SK-N-SH treated with all-trans-retinoic acid at 6 μM for 48 hours (cell line): ENCODE measurements at regions not wholly inside any gene's neighbourhood (a gene's known extent, or its start where the extent isn't known, plus 50 kb on each side); places are given as distances from the start of the nearest gene placed in this dataset.
"Not testable (repeated sequence)": the region's sequence is repeated elsewhere in the genome, so short reads cannot be mapped to it uniquely, and the experiment has no call there.

Experiments used
- ATAC-seq: fragments of 200-7000 bp; cut with Tn5 transposase; 3 replicates; pipeline ENCODE4 v1.9.1; 2020; ENCODE audit warnings: mild to moderate bottlenecking, moderate library complexity
- CSDC2 ChIP-seq: fragments of 250-450 bp; sonication (Bioruptor Pico); IDR thresholded peaks from 2 replicates; pipeline ENCODE4 v1.5.0; 2020; ENCODE audit warnings: mild to moderate bottlenecking, moderate library complexity
- ESRRG ChIP-seq: fragments of 250-450 bp; sonication (Bioruptor Pico); IDR thresholded peaks from 2 replicates; pipeline ENCODE4 v1.6.1; 2021; ENCODE audit warnings: mild to moderate bottlenecking
- ISL1 ChIP-seq: fragments of 250-450 bp; sonication (Bioruptor Pico); IDR thresholded peaks from 2 replicates; pipeline ENCODE4 v2.1.2; 2022; ENCODE audit warnings: mild to moderate bottlenecking, moderate library complexity
- PPARA ChIP-seq: fragments of 250-450 bp; sonication (Bioruptor Pico); IDR thresholded peaks from 2 replicates; pipeline ENCODE4 v1.5.0; 2020; ENCODE audit warnings: mild to moderate bottlenecking, borderline replicate concordance
- RARB ChIP-seq: fragments of 250-450 bp; sonication (Bioruptor Pico); IDR thresholded peaks from 2 replicates; pipeline ENCODE4 v1.8.0; 2021; ENCODE audit warnings: mild to moderate bottlenecking, moderate library complexity
- SNAI2 ChIP-seq: fragments of 250-450 bp; sonication (Bioruptor Pico); IDR thresholded peaks from 2 replicates; pipeline ENCODE4 v1.5.0; 2020; ENCODE audit warnings: mild to moderate bottlenecking, moderate library complexity
- TOX ChIP-seq: fragments of 250-450 bp; sonication (Bioruptor Pico); IDR thresholded peaks from 2 replicates; pipeline ENCODE4 v1.8.0; 2021; ENCODE audit warnings: mild to moderate bottlenecking, moderate library complexity, borderline replicate concordance
- ZFP30 ChIP-seq: fragments of 450-650 bp; formaldehyde crosslinking; IDR thresholded peaks from 2 replicates; pipeline ENCODE4 v1.5.0; 2022; ENCODE audit warnings: mild to moderate bottlenecking, moderate library complexity
- ZNF565 ChIP-seq: fragments of 450-650 bp; formaldehyde crosslinking; conservative IDR thresholded peaks from 2 replicates; pipeline ENCODE4 v1.5.0; 2020; ENCODE audit warnings: low read depth, mild to moderate bottlenecking, moderate library complexity
- ZNF70 ChIP-seq: fragments of 450-650 bp; formaldehyde crosslinking; IDR thresholded peaks from 2 replicates; pipeline ENCODE4 v1.5.0; 2020; ENCODE audit warnings: mild to moderate bottlenecking, moderate library complexity
- ZNF8 ChIP-seq: fragments of 450-650 bp; formaldehyde crosslinking; IDR thresholded peaks from 2 replicates; pipeline ENCODE4 v1.5.0; 2020; ENCODE audit warnings: mild to moderate bottlenecking, moderate library complexity
- TF ChIP-seq, protein P1 (sequence below): fragments of 250-450 bp; sonication (Bioruptor Pico); IDR thresholded peaks from 2 replicates; pipeline ENCODE4 v1.5.0; 2020; ENCODE audit warnings: mild to moderate bottlenecking, moderate library complexity
- TF ChIP-seq, protein P2 (sequence below): fragments of 250-450 bp; sonication (Bioruptor Pico); IDR thresholded peaks from 2 replicates; pipeline ENCODE4 v1.5.1; 2020; ENCODE audit warnings: low read depth, mild to moderate bottlenecking, moderate library complexity
- TF ChIP-seq, protein P3 (sequence below): fragments of 250-450 bp; sonication (Bioruptor Pico); IDR thresholded peaks from 2 replicates; pipeline ENCODE4 v1.8.0; 2021; ENCODE audit warnings: low read depth, mild to moderate bottlenecking, moderate library complexity, borderline replicate concordance
- TF ChIP-seq, protein P4 (sequence below): fragments of 250-450 bp; sonication (Bioruptor Pico); IDR thresholded peaks from 2 replicates; pipeline ENCODE4 v1.5.1; 2021; ENCODE audit warnings: mild to moderate bottlenecking, moderate library complexity

- TF ChIP-seq, protein P1, sequence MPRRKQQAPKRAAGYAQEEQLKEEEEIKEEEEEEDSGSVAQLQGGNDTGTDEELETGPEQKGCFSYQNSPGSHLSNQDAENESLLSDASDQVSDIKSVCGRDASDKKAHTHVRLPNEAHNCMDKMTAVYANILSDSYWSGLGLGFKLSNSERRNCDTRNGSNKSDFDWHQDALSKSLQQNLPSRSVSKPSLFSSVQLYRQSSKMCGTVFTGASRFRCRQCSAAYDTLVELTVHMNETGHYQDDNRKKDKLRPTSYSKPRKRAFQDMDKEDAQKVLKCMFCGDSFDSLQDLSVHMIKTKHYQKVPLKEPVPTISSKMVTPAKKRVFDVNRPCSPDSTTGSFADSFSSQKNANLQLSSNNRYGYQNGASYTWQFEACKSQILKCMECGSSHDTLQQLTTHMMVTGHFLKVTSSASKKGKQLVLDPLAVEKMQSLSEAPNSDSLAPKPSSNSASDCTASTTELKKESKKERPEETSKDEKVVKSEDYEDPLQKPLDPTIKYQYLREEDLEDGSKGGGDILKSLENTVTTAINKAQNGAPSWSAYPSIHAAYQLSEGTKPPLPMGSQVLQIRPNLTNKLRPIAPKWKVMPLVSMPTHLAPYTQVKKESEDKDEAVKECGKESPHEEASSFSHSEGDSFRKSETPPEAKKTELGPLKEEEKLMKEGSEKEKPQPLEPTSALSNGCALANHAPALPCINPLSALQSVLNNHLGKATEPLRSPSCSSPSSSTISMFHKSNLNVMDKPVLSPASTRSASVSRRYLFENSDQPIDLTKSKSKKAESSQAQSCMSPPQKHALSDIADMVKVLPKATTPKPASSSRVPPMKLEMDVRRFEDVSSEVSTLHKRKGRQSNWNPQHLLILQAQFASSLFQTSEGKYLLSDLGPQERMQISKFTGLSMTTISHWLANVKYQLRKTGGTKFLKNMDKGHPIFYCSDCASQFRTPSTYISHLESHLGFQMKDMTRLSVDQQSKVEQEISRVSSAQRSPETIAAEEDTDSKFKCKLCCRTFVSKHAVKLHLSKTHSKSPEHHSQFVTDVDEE (CRISPR knock-in tag), result no peak
- no peak for TF ChIP-seq ZNF8 (CRISPR knock-in tag)
Observed at GRCh38 chr10:118900617-118901016, 128.9 kb upstream of the NANOS1 start (continued).

GRCh38 chr10:118901380-118901779 is 128.1 kb upstream of the NANOS1 start:
- no peak for ATAC-seq
- TF ChIP-seq PPARA (no peak), ISL1 (CRISPR knock-in tag) (0 out of 2 replicates have a peak, but pooled peaks have one; percentile 2), RARB (CRISPR knock-in tag) (no peak)
- TF ChIP-seq, protein P2, sequence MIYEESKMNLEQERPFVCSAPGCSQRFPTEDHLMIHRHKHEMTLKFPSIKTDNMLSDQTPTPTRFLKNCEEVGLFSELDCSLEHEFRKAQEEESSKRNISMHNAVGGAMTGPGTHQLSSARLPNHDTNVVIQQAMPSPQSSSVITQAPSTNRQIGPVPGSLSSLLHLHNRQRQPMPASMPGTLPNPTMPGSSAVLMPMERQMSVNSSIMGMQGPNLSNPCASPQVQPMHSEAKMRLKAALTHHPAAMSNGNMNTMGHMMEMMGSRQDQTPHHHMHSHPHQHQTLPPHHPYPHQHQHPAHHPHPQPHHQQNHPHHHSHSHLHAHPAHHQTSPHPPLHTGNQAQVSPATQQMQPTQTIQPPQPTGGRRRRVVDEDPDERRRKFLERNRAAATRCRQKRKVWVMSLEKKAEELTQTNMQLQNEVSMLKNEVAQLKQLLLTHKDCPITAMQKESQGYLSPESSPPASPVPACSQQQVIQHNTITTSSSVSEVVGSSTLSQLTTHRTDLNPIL (CRISPR knock-in tag), result no peak

DNA sequence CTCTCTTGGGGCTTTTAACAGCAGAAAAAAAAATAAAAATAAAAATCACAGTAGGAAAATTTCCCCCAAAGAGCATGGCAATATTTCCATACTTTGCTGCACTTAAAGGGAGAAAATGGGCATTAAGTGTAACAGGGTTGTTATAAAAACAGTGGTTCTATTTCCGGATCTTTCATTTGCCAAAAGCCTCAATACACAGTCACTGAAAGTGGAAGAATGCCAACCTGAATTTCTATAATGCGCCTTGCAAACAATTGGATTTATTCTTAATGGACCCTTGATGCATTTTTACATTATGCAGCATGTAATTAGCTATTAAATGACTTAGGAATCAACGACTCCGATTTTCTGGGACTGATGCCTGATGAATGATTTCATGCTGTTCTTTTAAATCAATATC is 127.6 kb upstream of the NANOS1 start:
- ATAC-seq, result no peak

GRCh38 chr10:118902656-118903055 is 126.9 kb upstream of the NANOS1 start:
- ATAC-seq, result not testable (repeated sequence)

More for the DNA sequence above, 127.6 kb upstream of the NANOS1 start:
- no peak for TF ChIP-seq ISL1 (CRISPR knock-in tag)
- TF ChIP-seq ESRRG (CRISPR knock-in tag), result no peak
- no peak for TF ChIP-seq ZNF70 (CRISPR knock-in tag)
- TF ChIP-seq RARB (CRISPR knock-in tag), result no peak
- TF ChIP-seq ZNF565, result no peak
- TF ChIP-seq, all 23 proteins: peak for 0

GRCh38 chr10:118903251-118903650 is 126.3 kb upstream of the NANOS1 start:
- TF ChIP-seq, protein P3, sequence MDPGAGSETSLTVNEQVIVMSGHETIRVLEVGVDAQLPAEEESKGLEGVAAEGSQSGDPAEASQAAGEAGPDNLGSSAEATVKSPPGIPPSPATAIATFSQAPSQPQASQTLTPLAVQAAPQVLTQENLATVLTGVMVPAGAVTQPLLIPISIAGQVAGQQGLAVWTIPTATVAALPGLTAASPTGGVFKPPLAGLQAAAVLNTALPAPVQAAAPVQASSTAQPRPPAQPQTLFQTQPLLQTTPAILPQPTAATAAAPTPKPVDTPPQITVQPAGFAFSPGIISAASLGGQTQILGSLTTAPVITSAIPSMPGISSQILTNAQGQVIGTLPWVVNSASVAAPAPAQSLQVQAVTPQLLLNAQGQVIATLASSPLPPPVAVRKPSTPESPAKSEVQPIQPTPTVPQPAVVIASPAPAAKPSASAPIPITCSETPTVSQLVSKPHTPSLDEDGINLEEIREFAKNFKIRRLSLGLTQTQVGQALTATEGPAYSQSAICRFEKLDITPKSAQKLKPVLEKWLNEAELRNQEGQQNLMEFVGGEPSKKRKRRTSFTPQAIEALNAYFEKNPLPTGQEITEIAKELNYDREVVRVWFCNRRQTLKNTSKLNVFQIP, result no peak
- TF ChIP-seq SNAI2 (CRISPR knock-in tag), result no peak
- TF ChIP-seq, protein P1 (CRISPR knock-in tag), result no peak
- no peak for ATAC-seq

DNA sequence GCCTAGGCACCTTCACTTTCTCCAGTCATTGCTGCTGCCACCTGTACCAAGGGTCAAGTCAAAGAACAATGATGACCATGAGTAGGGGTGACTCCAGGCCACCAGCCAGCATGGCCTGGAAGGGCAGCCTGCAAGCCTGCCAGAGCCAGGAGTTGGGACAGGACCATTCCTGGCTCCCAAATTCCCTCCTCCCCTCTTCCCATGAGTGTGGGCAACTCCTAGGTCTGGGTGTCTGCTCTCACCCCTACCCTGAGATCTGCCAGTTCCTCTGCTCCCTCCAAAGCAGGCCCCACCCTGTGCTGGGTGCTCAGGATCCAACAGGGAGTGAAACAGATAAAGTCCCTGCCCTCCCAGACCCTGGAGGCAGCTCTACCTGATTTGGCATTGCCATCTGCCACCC is 125.8 kb upstream of the NANOS1 start:
- no peak for ATAC-seq
- no peak for TF ChIP-seq ESRRG (CRISPR knock-in tag)
- TF ChIP-seq ZFP30 (CRISPR knock-in tag), result no peak
- TF ChIP-seq, protein P1 (CRISPR knock-in tag), result no peak
- no peak for TF ChIP-seq CSDC2
- TF ChIP-seq, protein P4, sequence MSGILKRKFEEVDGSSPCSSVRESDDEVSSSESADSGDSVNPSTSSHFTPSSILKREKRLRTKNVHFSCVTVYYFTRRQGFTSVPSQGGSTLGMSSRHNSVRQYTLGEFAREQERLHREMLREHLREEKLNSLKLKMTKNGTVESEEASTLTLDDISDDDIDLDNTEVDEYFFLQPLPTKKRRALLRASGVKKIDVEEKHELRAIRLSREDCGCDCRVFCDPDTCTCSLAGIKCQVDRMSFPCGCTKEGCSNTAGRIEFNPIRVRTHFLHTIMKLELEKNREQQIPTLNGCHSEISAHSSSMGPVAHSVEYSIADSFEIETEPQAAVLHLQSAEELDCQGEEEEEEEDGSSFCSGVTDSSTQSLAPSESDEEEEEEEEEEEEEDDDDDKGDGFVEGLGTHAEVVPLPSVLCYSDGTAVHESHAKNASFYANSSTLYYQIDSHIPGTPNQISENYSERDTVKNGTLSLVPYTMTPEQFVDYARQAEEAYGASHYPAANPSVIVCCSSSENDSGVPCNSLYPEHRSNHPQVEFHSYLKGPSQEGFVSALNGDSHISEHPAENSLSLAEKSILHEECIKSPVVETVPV (CRISPR knock-in tag), result no peak
- TF ChIP-seq SNAI2 (CRISPR knock-in tag), result no peak
- TF ChIP-seq, protein P3, result no peak
- TF ChIP-seq TOX (CRISPR knock-in tag), result no peak
- no peak for TF ChIP-seq PPARA
- TF ChIP-seq, protein P2 (CRISPR knock-in tag), result no peak
